CD4-positive, alpha-beta T cell treated with Interleukin-21 for 1 hour (primary cell): ENCODE measurements at regions not wholly inside any gene's neighbourhood (a gene's known extent, or its start where the extent isn't known, plus 50 kb on each side); places are given as distances from the start of the nearest gene placed in this dataset.

Experiments
- DNase-seq: peaks from one replicate; pipeline ENCODE4 v3.0.0-alpha.2; 2020

DNA sequence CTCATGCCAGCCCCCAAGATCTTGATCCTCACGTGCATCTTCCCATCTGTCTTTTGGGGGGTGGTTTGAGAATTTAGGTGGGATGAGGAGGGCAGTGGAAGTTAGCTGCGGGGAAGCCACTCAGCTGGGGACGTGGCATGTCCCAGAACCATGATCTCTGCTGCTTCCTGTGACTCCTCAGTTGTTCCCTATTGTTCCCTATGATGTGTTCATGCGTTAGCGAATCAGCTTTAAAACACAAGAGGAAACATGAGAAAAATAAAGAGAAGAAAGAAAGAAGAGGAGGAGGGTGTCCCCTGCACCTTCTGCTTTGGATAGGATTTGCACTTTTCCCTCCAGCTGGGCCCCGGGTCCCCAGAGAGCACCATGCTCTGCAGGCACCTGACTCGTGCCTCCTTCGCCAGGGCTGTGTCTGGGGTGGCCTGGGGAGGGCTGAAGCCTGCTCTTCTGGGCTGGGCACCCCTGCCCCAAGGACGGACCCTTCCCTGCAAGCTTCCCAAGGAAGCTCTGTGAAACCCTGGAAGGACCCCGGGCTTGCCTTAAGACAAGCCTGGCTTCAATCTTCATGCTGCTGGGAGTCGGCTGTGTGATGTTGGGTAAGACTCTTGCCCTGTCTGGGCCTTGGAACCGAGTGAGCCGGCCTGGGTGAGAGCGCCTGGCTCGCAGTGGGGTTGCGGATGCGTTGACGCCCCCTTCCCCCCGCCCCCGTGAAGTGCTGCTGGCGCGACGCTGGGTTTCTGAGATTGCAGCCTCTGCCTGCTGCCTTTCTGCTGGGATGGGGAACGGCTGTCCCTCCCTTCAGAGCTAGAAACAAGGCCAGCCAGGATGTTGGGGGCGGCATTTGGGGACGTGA lies 62.8 kb upstream of the CIBAR2 start:
- DNase-seq = no peak

GRCh38 chr16:85175724-85176233 lies 63.5 kb upstream of the CIBAR2 start:
- no peak for DNase-seq

DNA sequence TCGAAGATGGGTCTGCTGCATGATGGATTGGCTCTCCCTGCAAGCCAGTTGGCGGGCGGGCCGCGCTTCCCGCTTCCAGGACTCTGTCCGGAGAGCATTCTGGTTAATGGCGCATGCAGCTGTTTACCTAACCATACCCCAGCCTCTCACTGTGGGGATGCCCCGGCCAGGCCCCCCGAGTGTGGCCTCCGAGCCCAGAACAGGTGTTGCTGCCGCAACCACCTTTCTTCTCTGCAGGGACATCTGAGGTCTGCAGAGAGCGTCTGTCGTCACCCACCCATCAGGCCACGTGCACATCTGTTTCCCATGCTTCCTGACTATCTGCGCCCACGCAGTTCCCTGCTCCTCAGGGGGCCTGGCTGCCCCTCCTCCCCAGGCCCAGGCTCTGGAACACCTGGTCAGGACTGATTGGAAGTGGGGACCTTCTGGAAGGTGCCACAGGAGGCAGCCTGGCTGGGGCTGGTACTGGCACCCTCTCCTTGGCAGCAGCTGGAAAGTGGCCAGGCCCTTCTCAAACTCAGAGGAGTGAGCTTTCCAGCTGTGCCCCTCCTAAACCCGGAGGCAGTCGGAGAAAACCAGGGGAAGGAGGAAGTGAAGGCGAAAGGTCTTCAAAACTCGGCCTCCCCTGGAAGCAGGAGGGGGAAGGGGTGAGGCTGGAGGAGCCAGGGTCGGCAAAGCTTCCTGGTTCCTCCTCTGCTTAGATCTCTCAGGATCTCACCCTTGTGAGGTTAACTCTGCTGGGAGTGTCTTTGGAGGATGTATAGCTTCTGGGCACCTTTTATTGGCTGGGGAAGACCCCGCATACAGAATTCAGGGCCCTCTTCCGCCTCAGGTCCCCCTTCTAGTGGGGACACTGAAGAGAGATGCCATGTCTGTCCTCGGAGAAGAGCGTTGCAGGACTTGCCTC lies 64.5 kb upstream of the CIBAR2 start:
- no peak for DNase-seq

- no peak for DNase-seq
These were observed 65.2 kb upstream of the CIBAR2 start for GRCh38 chr16:85177448-85177846.

DNA sequence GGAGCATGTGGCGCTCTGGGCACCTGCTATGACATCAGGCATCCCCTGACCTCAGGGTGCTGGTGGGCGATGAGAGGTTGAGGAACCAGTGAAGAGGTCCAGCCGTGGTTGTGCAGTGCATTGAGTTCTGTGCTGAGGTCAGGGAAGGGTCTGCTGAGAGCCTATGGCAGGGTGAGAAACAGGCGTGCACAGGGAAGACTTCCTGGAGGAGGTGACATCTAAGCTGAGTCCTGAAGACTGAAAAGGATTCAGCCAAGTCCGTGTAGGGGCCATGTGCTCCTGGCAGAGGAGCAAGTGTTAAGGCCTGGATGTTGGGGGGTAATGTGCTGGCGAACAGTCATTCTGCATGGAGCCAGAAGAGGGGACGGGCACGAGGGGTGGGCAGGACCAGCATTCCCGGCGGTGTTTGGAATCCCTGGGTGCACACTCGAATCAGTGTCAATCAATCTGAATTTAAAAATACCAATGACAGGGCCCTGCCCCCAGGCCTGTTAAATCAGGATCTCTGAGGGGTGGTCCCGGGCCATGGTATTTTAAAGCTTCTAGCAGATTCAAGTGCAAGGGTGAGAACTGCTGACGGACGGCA lies 65.8 kb upstream of the CIBAR2 start:
- DNase-seq = no peak

DNA sequence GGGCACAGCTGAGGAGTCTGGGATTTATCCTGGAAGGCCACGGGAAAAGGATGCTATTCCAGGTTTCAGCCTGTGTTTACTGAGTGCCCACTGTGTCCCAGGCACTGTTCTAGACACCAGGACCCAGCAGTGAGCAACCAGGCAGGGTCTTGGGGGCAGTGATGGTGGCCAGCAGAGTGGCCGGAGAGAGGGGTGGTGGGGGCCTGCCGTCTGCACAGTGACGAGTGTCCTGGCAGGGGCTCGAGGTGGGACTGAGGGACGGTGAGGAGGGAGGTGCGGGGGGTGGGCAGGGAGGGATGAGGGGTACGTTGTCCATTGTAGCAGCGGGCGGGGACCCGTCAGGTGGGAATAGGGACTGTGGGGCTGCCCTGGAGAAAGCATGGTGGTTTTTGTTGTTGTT lies 66.3 kb upstream of the CIBAR2 start:
- DNase-seq = no peak

- no peak for DNase-seq
These were observed 67.2 kb upstream of the CIBAR2 start for GRCh38 chr16:85179344-85180046.

GRCh38 chr16:85180047-85180826 lies 68.0 kb upstream of the CIBAR2 start:
- no peak for DNase-seq

DNA sequence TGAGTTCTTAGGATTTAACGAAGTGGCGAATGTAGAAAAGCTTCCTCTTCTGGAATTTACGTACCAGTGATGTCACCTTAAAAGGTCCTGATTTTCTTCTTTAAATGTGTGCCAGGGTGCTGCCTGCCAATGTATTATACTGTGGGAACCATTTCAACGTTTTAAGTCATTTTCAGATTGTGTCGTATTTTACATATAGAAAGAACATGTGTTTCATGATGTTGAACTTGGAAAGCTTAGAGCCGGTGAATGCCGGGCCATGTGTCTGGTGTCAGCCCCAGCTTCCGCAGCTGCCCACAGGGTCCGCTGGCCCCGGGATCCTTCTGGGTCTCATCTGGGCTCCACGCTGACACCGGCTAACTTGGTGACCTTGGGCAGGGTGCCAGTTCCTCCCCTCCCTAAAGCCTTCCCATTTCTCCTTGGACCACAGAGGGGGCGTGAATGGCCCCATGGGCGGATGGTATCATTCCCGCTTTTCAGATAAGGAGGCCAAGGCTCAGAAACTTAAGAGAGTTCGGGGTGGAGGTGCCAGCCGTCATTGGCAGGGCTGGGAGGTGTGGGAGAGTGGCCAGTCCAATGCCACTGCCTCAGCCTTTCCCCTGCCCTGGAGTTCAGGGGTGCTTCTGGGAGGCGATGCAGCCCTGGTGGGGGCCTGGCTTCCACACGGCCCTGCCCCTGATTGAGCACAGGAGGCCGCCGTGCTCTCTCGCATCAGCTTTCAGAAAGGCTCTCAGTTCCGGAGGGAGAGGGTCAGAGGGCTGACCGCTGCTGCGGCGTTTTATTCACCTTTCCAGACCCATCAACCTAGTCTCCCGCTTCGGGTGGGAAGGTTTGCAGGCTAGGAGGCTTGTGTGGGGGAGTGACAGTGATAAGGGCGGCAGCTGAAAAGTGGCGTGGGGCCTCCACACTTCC lies 68.8 kb upstream of the CIBAR2 start:
- no peak for DNase-seq

- DNase-seq = no peak
These were observed 69.5 kb upstream of the CIBAR2 start for GRCh38 chr16:85181739-85182129.

GRCh38 chr16:85182286-85182685 lies 70.0 kb upstream of the CIBAR2 start:
- DNase-seq = no peak

DNA sequence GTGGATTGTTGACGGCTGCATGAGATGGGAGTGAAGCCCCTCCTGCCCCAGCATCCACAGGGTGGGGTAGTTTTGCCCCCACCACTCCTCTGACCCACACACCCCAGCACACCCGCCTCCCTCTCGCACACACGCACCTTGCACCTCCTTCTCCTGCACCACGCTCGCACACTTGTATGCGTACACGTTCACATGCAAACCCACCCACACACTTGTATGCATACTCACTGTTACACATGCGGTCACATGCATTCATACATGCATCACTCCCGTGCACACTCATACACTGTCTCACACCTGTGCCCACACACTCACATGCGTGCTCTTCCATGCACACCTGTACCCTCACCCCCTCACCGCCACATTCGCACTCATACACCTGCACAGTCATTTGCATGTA lies 70.5 kb upstream of the CIBAR2 start:
- DNase-seq = no peak

DNA sequence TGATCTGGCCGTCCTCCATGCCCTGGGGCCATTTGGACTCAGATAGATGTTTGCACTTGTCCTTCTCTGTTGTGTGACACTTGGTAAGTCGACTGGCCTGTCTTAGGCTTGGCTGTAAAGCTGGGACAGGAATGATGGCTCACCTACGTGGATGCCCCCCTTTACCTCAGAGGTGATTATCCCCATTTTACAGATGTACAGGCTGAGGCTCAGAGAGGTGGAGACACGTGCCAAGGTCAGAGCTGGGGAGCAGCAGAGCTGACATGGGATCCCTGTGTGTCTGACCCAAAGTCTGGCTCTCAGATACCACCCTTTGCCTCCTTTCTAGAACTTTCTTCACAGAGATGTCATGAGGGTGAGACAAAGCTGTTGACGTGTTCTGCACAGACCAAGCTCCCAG lies 71.3 kb upstream of the CIBAR2 start:
- no peak for DNase-seq

DNA sequence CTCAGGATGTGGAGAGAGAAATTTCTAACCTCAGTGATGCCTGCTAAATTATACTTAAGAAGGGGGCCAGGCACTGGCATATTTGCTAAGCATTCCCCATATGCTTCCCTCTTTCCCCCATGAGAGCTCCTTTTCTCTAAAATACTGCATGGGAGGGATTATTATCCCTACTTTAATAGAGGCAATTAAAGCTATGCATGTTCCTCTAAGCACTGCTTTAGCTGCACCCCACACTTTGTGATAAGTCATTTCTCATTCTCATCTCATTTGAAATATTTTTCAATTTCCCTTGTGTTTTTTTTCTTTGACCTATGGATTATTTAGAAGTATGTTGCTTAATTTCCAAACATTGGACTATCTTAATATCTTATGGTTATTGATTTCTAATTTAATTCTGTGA lies 72.1 kb upstream of the CIBAR2 start:
- DNase-seq = no peak

GRCh38 chr16:85185303-85186100 lies 73.2 kb upstream of the CIBAR2 start:
- DNase-seq = no peak

DNA sequence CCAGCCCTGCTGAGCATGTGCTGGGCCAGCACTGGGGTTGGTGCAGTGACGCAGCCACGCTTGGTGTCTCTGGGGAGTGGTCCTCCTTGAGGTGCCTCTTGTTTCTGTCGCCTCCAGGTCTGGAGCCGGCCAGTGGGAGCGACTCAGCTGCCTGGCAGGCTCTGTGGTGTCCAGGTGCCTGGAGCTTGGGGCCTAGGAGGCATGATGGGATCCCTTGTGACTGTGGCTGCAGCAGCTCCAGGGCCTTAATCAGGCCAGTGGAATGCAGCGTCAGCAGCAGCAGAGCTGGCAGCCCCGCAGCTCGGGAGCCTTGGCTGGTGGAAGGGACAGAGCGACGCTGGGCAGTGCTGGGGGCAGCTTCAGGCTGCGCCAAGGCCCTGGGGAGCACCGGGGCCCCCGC lies 74.7 kb upstream of the CIBAR2 start:
- no peak for DNase-seq

DNA sequence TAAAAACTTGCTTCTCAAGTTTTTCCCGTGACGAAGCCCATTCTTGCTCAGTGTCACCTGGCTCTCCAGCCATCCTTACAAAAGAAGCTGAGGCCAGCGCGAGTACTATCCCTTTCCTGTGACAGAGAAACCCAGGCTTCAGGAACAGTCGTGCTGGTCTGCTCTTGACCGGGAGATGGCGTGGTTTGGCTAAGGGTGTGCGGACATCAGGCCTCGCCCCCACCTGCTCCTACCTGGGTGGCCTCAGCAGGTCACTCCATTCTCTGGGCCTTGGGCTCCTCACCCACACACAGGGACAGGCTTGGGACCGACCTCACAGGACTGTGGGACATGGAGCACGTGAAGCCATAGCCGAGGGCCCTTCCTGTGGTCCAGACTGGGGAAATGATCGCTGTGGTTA lies 75.2 kb upstream of the CIBAR2 start:
- no peak for DNase-seq

GRCh38 chr16:85187886-85188285 lies 75.6 kb upstream of the CIBAR2 start:
- DNase-seq = no peak

DNA sequence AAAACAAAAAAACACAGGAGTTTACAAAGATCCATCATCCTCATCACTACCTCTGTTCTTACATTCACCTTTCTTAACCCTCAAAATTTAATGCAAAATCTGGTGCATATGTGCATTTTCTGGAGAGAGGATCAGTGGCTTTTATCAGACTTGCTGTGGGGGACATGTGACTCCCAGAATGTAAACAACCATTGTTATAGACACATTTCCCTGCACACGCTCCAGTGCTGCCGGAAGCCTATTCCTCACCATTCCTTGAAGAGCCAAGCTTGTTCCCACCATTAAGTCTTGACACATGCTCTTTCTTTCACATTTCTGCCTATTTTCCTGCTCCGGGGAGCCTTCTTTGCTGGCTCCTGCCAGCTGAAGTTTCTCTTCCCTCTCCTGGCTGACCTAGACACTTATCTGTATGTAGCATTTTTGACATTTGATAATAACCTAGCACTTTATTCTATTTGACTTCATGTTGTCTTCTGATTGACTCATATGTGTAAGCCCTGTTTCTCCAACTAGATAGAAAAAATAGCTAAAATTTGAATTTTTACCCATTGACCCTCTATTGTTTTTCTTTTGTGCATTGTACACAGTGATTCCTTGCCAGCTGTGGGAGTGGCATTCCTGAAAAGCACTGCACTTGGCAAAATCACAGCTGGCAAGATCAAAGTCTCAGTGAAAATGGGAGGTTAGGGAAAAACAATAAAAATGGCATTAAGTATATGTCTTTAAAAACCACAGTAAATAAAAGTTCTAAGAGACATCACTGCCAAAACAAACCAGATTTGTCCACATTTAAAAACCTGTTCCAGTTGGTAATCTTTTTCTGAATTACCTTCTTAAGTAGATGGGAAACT lies 76.8 kb upstream of the CIBAR2 start:
- DNase-seq = no peak
